ENCODE measurements at regions not wholly inside any gene's neighbourhood (a gene's known extent, or its start where the extent isn't known, plus 50 kb on each side); places are given as distances from the start of the nearest gene placed in this dataset.

- TF ChIP-seq CTCF (IDR thresholded peaks at IDR 0.05), result no peak
- DNase-seq (ENCODE audit: low spot score), result no peak
- no peak overlapping the region for H3K4me3 ChIP-seq
- no peak overlapping the region for H3K27ac ChIP-seq
Measured at GRCh38 chr19:30266687-30267086, 105.5 kb upstream of the ZNF536 start.

- no peak for DNase-seq (ENCODE audit: low spot score)
- Histone ChIP-seq H3K27ac (no peak overlapping the region), H3K4me3 (no peak overlapping the region)
- TF ChIP-seq CTCF (IDR thresholded peaks at IDR 0.05), result no peak
Measured at GRCh38 chr19:30267332-30267731, 104.9 kb upstream of the ZNF536 start.

GRCh38 chr19:30268601-30269000 is 103.6 kb upstream of the ZNF536 start:
- no peak overlapping the region for H3K4me3 ChIP-seq
- TF ChIP-seq CTCF (IDR thresholded peaks at IDR 0.05), result no peak
- H3K27ac ChIP-seq, result no peak overlapping the region
- DNase-seq (ENCODE audit: low spot score), result no peak

- no peak overlapping the region for H3K27ac ChIP-seq
- no peak for DNase-seq (ENCODE audit: low spot score)
- TF ChIP-seq CTCF (IDR thresholded peaks at IDR 0.05), result no peak
- H3K4me3 ChIP-seq, result no peak overlapping the region
Measured at GRCh38 chr19:30269638-30270037, 102.5 kb upstream of the ZNF536 start.

DNA sequence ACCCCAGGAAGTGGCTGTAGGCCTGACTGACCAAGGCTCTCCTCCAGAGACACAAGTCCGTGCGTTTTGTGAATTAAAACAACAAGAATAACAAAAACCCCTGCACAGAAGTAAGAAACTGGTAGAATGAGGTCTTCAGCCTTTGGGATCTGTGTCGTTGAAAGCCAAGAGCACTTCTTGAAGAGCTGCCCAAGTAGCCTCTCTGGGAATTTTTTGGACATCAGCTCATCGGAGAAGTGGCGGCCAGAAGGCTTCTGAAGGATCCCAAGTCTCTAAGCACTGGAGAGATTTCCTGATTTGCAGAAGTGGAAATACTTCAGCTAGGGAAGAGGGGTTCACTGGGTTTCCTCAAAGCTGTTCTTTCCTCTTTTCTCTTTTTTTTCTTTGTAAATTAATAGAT is 100.4 kb upstream of the ZNF536 start:
- DNase-seq (ENCODE audit: low spot score), result no peak
- no peak overlapping the region for H3K27ac ChIP-seq
- no peak for TF ChIP-seq CTCF (IDR thresholded peaks at IDR 0.05)

DNA sequence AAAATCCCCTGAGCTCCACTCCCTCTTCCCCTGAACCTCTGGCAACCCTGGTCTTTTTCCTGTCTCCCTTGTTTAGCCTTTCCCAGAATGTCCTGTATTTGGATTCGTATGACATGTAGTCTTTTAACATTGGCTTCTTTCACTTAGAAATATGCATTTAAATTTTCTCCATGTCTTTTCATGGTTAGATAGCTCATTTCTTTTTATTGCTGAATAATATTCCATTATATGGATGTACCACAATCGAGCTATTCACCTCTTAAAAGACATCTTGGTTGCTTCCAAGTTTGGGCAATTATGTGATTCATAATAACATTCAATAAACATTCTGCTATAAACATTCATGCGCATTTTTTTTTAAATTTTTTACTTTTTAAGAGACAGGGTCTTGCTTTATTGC is 99.6 kb upstream of the ZNF536 start:
- Histone ChIP-seq H3K27ac (no peak overlapping the region), H3K4me3 (no peak overlapping the region)
- TF ChIP-seq CTCF (IDR thresholded peaks at IDR 0.05), result no peak
- no peak for DNase-seq (ENCODE audit: low spot score)

More for the DNA sequence above, 100.4 kb upstream of the ZNF536 start:
- no peak overlapping the region for H3K4me3 ChIP-seq

DNA sequence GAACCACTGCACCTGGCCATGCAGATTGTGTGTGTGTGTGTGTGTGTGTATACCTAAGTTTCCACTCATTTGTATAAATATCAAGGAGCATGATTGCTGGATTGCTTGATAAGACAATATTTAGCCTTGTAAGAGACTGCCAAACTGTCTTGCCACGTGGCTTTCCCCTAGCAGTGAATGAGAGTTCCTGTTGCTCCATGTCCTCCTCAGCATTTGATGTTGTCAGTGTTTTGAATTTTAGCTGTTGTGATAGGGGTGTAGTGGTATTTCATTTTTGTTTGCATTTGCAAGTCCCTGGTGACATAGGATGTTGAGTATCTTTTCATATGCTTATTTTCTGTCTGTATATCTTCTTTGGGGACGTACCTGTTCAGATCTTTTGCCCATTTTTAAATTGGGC is 99.0 kb upstream of the ZNF536 start:
- no peak for DNase-seq (ENCODE audit: low spot score)
- no peak overlapping the region for H3K27ac ChIP-seq
- no peak for TF ChIP-seq CTCF (IDR thresholded peaks at IDR 0.05)
- H3K4me3 ChIP-seq, result no peak overlapping the region
